ENCODE measurements at regions not wholly inside any gene's neighbourhood (a gene's known extent, or its start where the extent isn't known, plus 50 kb on each side); places are given as distances from the start of the nearest gene placed in this dataset.

DNA sequence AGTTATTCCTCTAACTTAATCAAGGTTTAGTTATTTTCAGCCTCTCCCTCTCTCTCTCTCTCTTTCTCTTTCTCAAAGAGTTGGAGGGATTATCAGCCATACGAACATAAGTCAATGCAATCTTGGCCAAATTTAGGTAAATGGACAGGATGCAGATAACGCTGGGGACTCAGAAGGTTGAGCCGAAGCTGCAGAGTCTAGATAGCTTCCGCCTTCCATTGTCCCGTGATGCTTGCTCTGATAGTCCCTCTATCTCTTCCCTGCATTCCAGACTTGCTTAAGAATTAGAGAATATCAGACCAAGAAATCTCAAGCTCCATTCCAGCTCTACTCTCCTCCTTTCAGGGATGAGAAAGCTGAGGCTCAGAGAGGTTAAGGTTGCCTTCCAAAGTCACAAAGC, 502.8 kb upstream of the TNP1 start:
- Histone ChIP-seq H3K27ac (peak overlapping the region in 4 of 5 donors; percentile 62 to 76 (median 70)), H3K4me1 (peaks cover 0 to 41% (median 14%) of the 10 kb centered on the region in 4 donors), H3K27me3 (no peaks in the 10 kb centered on the region), H3K4me3 (no peak overlapping the region), H3K9me3 (no peaks in the 10 kb centered on the region), H3K36me3 (no peaks in the 10 kb centered on the region)
- TF ChIP-seq POLR2AphosphoS5 (IDR thresholded peaks at IDR 0.05) (no peak), POLR2A (IDR thresholded peaks at IDR 0.05) (no peak), EP300 (IDR thresholded peaks at IDR 0.05) (no peak)
- TF ChIP-seq, protein P1, sequence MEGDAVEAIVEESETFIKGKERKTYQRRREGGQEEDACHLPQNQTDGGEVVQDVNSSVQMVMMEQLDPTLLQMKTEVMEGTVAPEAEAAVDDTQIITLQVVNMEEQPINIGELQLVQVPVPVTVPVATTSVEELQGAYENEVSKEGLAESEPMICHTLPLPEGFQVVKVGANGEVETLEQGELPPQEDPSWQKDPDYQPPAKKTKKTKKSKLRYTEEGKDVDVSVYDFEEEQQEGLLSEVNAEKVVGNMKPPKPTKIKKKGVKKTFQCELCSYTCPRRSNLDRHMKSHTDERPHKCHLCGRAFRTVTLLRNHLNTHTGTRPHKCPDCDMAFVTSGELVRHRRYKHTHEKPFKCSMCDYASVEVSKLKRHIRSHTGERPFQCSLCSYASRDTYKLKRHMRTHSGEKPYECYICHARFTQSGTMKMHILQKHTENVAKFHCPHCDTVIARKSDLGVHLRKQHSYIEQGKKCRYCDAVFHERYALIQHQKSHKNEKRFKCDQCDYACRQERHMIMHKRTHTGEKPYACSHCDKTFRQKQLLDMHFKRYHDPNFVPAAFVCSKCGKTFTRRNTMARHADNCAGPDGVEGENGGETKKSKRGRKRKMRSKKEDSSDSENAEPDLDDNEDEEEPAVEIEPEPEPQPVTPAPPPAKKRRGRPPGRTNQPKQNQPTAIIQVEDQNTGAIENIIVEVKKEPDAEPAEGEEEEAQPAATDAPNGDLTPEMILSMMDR (IDR thresholded peaks at IDR 0.05) = no peak
- intact Hi-C loops (cut with DNase I; ENCODE audit: low total_unique reads) = no loop called here
- WGBS, 5 donors = 73 to 84% (median 79%) methylated on average over 5 of the region's 5 CpGs
- no peak for DNase-seq

DNA sequence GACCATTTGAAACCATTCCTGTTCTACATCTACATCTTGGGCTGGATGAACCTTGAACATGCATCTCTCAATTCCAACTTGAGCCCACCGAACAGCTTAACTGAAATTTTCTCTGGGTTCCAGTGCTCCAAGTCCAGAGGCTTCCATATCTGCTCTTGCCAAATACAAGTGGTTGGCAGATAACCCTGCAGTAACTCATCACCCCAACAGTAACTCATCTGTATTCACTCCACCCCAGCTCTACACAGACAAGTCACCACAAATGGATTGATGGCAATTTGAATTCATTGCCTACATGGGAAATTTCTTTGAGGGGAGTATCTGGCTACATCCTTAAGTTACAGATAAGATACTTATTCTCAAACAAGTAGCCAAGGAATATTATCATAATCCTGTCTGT, 502.4 kb upstream of the TNP1 start:
- no peak for DNase-seq
- no peak overlapping the region for H3K4me3 ChIP-seq
- no peak for TF ChIP-seq EP300 (IDR thresholded peaks at IDR 0.05)
- no peaks in the 10 kb centered on the region for H3K36me3 ChIP-seq
- peaks cover 0 to 45% (median 17%) of the 10 kb centered on the region in 4 donors for H3K4me1 ChIP-seq
- 90 to 100% (median 96%) methylated on average over 1 of the region's 1 CpG for WGBS, 5 donors
- H3K27ac ChIP-seq = peak overlapping the region in 4 of 5 donors; percentile 62 to 76 (median 70)
- H3K9me3 ChIP-seq = no peaks in the 10 kb centered on the region
- no peaks in the 10 kb centered on the region for H3K27me3 ChIP-seq
- intact Hi-C loops (cut with DNase I; ENCODE audit: low total_unique reads) = no loop called here

- Histone ChIP-seq H3K4me1 (peaks cover 0 to 48% (median 21%) of the 10 kb centered on the region in 4 donors), H3K27me3 (no peaks in the 10 kb centered on the region), H3K4me3 (no peak overlapping the region), H3K9me3 (no peaks in the 10 kb centered on the region), H3K36me3 (no peaks in the 10 kb centered on the region), H3K27ac (peak overlapping the region in 4 of 5 donors; percentile 62 to 76 (median 70))
- DNase-seq = peak in 1 of 2 donors; percentile 69
- no peak for TF ChIP-seq POLR2A (IDR thresholded peaks at IDR 0.05)
- intact Hi-C loops (cut with DNase I; ENCODE audit: low total_unique reads) = no loop called here
- 35 to 53% (median 46%) methylated on average over 2 of the region's 2 CpGs for WGBS, 5 donors
Observed at GRCh38 chr2:217361483-217361880, 501.6 kb upstream of the TNP1 start.

DNA sequence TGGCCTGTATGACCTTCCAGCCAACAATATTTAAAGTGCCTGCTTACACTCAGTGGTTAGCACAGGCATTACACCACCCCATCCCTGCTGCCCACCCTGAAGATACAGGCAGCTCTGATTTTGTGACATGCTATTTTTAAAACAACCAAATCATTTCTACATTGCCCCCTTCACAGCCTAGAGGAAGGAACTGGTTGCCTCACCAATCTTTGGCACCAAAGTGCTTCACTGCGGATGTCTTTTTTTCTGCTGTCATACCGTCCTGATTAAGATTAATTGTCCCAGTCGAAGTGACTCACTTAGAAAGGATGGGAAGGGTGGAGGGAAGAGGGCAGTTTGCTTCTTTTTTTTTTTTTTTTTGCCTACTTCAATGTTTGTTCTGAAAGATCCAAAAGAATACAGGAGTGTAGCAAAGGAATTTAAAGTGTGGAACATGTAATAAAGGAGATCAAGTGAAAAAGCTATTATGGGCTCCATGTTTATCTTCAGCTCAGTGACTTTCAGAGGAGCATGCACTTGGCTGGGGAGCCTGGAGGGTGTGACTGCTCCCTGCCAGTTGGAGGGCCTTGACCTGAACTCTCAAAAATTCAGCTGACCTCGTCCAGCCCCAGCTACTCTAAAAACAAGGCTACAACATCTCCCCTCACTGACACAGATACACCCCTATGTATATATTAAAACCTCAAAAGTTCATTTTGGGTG, 501.1 kb upstream of the TNP1 start:
- peak in 1 of 2 donors; percentile 49 for DNase-seq
- 23 to 45% (median 24%) methylated on average over 4 of the region's 4 CpGs for WGBS, 5 donors
- H3K27me3 ChIP-seq = no peaks in the 10 kb centered on the region
- no peak overlapping the region for H3K4me3 ChIP-seq
- H3K36me3 ChIP-seq = no peaks in the 10 kb centered on the region
- intact Hi-C loops (cut with DNase I; ENCODE audit: low total_unique reads) = no loop called here
- TF ChIP-seq POLR2A (IDR thresholded peaks at IDR 0.05) (no peak), POLR2AphosphoS5 (IDR thresholded peaks at IDR 0.05) (peak; percentile 48 to 82 (median 51)), EP300 (IDR thresholded peaks at IDR 0.05) (no peak)
- TF ChIP-seq, protein P1 (IDR thresholded peaks at IDR 0.05) = no peak
- H3K27ac ChIP-seq = peak overlapping the region; percentile 39 to 76 (median 69)
- H3K9me3 ChIP-seq = no peaks in the 10 kb centered on the region
- peaks cover 0 to 49% (median 23%) of the 10 kb centered on the region in 4 donors for H3K4me1 ChIP-seq

- H3K27ac ChIP-seq = peak overlapping the region in 4 of 5 donors; percentile 50 to 76 (median 66)
- peaks cover 0 to 49% (median 23%) of the 10 kb centered on the region in 4 donors for H3K4me1 ChIP-seq
- WGBS, 5 donors = 26 to 65% (median 61%) methylated on average over 2 of the region's 2 CpGs
- TF ChIP-seq, protein P1 (IDR thresholded peaks at IDR 0.05) = no peak
- TF ChIP-seq POLR2A (IDR thresholded peaks at IDR 0.05) (no peak), EP300 (IDR thresholded peaks at IDR 0.05) (no peak), POLR2AphosphoS5 (IDR thresholded peaks at IDR 0.05) (no peak)
- no peaks in the 10 kb centered on the region for H3K27me3 ChIP-seq
- no peak overlapping the region for H3K4me3 ChIP-seq
- DNase-seq = no peak
- intact Hi-C loops (cut with DNase I; ENCODE audit: low total_unique reads) = no loop called here
- no peaks in the 10 kb centered on the region for H3K36me3 ChIP-seq
- H3K9me3 ChIP-seq = no peaks in the 10 kb centered on the region
Observed at GRCh38 chr2:217360111-217360510, 500.2 kb upstream of the TNP1 start.
